Superior temporal gyrus (tissue), 1 donor: ENCODE measurements at regions not wholly inside any gene's neighbourhood (a gene's known extent, or its start where the extent isn't known, plus 50 kb on each side); places are given as distances from the start of the nearest gene placed in this dataset.
"Not testable (repeated sequence)": the region's sequence is repeated elsewhere in the genome, so short reads cannot be mapped to it uniquely, and the experiment has no call there.

Source experiments
- DNase-seq: peaks from one replicate; pipeline ENCODE4 v3.0.0-alpha.2; 2016; ENCODE audit errors: extremely low spot score

DNA sequence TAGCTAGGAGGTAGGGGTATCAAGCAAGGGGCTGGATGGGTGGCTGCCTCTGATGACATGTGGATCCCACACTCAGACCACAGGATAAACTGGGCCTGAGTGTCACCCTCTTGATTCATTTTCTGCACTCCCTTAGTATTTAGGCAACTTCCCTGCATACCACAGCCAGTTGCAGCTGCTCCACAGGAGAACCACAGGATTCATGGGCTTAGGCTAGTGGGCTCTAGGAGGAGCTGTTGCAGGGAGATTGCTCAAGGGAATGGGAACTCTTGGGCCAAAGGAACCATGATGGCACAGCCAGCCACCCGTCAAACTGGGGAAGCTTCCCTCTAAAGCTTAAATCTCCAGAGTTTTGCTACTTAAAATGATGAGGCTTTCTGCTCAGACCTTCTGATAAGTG, 269.7 kb upstream of the ASIC2 start:
- no peak for DNase-seq

DNA sequence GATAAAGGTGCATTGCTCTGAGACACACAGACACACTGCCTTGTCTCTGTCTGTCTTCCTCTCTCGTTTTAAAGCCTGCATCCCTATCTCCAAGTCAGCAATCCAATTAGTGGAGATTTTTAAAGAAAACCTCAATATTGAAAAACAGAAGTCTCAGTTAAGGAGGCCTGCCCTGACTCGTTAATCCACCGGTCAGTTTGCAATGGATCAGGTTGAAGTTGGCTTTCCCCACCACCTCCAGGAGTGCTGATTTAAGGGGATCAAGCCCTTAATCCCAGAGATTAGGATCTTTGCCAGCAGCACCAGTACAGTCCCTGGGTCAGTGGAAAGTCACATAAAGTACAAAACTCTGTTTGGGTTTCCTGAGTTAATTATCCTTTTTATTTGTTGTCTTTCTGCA, 271.1 kb upstream of the ASIC2 start:
- DNase-seq, result no peak

GRCh38 chr17:33567223-33567622, 274.1 kb upstream of the ASIC2 start:
- DNase-seq, result no peak

DNA sequence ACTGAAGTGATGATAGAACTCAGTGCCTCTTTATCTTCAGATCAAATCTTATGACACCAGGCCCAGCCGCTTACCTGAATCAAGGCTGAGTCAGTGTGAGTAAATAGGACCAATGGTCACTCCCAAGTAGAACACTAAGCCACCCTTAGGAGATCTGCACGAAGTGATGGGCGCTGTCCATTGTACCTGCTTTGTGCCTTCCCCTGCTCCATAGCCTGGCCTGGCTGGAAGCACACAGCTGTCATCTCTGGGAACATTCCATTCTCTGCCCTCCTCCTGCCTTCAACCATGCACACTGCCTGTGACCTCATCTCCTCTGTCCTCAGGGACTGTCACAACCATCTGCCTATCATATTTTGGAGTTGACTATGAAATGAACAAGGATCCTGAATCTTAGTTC, 279.5 kb upstream of the ASIC2 start:
- no peak for DNase-seq

- DNase-seq, result no peak
Observed at GRCh38 chr17:33574942-33575445, 281.9 kb upstream of the ASIC2 start.

- DNase-seq, result not testable (repeated sequence)
Observed at GRCh38 chr17:33579740-33580139, 286.6 kb upstream of the ASIC2 start.

GRCh38 chr17:33580215-33580614, 287.1 kb upstream of the ASIC2 start:
- DNase-seq, result no peak

GRCh38 chr17:33582661-33583060, 289.6 kb upstream of the ASIC2 start:
- no peak for DNase-seq

DNA sequence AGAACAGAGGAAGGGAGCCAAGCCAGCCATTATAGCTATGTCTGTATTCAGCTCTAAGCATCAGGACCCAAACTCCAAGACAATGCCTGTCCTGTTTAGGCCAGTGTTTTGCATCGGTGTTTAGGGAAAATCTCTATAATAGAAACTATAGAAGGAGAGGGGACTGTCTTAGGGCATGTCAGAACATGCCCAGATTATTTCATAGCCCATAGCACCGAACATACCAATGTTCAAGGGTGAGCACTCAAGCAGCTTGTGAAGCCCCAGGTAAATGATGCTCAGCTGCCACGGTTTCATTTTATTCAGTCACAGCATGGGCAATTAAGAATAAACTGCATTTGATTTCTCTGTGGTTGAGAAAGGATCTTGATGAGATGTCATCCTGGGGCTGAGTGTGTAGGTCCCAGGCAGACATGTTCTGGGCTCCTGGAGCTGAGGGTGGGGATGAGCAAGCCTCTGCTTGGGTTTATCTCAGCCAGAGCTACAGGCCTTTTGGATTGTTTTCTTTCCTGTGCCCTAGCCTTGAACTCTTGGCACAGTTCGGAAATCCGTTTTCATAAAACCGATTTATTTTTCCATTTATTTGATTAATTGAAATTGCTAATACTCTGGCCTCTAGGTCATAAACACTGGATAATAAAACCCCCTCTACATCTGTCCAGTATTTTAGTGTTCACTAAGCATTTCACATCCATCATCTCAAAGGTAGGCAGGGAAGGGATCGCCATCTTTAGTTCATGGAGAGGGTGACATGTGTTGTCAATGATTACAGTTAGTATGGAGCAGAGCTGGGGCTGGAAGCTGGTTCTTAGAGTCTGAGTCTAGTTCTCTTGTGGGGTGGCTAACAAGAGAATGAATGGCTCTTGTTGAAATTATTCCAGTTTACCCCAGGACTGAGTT, 290.7 kb upstream of the ASIC2 start:
- no peak for DNase-seq

GRCh38 chr17:33593991-33594390, 300.9 kb upstream of the ASIC2 start:
- peak; percentile 20 for DNase-seq

- peak; percentile 21 for DNase-seq
Observed at GRCh38 chr17:33595828-33596227, 302.7 kb upstream of the ASIC2 start.

DNA sequence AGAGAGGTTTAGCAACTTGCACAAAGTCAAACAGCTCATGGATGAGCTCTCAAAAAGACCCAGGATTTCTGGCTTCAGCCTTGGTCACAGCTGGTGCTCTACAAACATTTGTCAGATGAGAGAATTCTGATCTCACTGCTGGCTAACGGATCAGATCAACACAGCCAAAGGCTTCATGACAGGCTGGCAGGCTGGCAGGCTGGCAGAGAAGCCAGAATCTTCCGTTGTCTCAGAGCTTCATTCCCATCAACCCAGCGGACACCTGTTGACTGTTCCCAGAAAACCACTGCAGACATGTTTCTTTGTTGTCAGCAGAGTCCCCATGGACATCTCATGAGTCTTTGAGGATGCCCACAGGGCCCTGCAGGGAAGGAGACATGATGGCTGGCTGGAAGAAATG, 303.8 kb upstream of the ASIC2 start:
- peak; percentile 56 for DNase-seq

- DNase-seq, result no peak
Observed at GRCh38 chr17:33598797-33599196, 305.7 kb upstream of the ASIC2 start.

DNA sequence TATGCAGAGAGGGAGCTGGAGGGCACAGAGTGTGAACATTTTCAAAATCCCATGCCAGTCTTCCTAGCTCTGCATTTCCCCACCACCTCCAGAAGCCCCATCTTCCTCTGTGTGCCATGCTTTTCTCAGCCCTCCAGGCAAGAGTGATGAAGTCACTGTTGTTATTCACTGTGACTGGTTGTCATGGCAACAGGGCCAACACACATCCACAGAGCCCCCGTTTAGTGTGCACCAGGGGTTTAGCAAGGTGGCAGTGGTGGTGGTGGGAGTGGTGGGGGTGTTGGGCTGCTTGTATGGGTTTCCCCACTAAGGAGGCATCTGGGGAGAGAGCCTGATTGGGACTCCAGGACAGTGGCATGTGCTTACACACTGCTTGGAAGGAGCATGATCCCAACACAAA, 309.9 kb upstream of the ASIC2 start:
- no peak for DNase-seq

DNA sequence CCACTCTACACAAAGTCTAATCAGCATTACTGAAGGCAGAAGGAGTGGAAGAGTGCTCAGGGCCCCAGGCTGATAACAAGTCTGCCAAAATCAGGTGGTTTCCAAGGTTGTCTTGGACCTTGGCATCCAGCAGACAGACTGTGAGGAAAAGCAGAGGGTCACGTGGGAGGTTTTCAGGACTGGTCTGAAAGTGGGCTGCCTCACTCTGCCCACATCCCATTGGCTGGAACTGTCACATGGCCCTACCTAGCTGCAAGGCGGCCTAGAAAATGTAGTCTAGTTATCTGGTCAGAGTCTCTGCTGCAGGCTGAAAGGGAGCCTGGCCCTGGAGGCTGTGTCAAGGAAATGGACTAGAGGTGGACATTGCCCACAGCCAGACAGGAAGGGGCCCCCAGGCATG, 310.7 kb upstream of the ASIC2 start:
- DNase-seq, result no peak

GRCh38 chr17:33611532-33611931, 318.4 kb upstream of the ASIC2 start:
- DNase-seq, result no peak

- DNase-seq, result no peak
Observed at GRCh38 chr17:33615861-33616260, 322.8 kb upstream of the ASIC2 start.

- DNase-seq, result no peak
Observed at GRCh38 chr17:33623841-33624240, 330.7 kb upstream of the ASIC2 start.

DNA sequence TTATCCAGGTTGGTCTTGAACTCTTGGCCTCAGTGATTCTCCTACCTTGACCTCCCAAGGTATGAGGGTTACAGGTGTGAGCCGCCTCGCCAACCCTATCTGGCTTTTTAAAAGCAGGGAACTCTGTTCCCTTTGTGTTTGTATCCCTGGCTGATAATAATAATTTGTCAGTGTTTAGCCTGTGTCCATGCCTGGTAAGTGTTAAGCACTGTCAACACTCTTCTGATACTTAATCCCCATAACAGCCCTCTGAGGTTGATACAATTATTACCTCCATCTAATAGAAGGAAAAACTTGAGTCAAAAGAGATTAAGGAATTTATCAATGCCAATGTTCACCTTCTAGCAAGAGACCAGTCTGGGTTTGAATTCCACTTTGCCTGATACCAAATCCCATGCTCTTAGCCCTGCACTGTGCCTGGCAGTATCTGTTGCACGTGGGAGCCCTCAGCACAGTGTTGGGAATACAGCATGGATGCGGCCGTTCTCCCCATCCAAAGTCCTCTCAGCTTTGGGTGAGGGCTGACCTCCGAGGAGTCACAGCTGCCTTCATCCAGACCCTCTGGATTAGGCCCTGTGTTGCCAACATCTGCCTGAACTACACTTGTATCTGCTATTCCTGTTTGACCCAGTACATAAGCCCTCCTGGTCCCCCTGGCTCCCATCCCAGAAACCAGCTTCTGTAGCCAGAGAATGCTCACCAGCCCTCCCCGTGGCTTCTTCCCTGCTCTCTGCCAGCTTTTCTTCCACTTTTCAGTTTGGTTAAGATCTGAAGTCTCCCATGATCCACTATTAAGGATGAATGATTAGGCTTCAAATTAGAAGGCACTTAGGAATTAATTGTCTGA, 335.6 kb upstream of the ASIC2 start:
- no peak for DNase-seq

DNA sequence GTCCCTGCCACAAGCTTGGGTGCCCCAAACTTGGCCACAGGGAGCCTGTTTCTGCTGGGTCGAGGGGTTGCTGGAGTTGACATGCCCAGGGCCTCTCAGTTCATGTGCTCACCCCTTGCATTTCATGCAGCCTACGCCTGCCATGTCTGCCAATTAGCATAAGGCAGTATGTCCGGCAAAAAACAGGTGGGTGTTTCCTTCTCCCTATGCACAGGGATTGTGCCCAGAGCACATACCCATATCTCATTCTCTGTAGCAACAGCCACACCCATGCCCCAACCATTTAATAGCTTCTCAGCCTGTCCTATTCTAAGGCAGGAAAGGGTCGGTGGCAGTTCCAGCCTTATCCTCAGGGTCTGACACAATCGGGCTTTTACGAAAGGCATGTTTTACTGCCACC, 340.4 kb upstream of the ASIC2 start:
- DNase-seq, result no peak

DNA sequence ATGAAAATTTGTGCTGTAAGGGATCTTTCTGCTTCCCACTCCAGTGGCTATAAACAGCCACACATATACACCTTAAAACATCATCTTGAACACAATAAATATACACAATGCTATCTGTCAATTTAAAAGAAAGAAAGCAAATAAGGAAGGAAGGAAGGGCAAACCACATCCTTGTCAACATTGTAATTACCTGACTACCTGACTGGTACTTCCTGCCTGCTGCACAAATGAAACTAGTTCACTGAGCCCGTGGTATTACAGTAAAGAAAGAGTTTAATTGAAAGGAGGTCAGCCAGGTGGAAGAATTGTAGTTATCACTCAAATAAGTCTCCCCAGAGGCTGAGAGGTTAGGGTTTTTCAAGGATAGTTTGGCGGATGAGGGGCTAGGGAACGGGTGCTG, 344.4 kb upstream of the ASIC2 start:
- DNase-seq, result no peak

- DNase-seq, result no peak
Observed at GRCh38 chr17:33639103-33639880, 346.2 kb upstream of the ASIC2 start.
